ENCODE measurements at regions not wholly inside any gene's neighbourhood (a gene's known extent, or its start where the extent isn't known, plus 50 kb on each side); places are given as distances from the start of the nearest gene placed in this dataset.

- TF ChIP-seq CTCF (conservative IDR thresholded peaks at IDR 0.05 in 1 of 2, IDR thresholded peaks at IDR 0.05 in 1 of 2; ENCODE audit: extremely low read depth in 1 of 2, insufficient read depth in 1 of 2, low read depth in 1 of 2, low read length in 2 of 2) (no peak), EZH2 (IDR thresholded peaks at IDR 0.05; ENCODE audit: borderline replicate concordance, low read length) (no peak)
These were observed 542.0 kb downstream of the DHX35 start for GRCh38 chr20:39503902-39504709.
